ENCODE measurements at regions not wholly inside any gene's neighbourhood (a gene's known extent, or its start where the extent isn't known, plus 50 kb on each side); places are given as distances from the start of the nearest gene placed in this dataset.

DNA sequence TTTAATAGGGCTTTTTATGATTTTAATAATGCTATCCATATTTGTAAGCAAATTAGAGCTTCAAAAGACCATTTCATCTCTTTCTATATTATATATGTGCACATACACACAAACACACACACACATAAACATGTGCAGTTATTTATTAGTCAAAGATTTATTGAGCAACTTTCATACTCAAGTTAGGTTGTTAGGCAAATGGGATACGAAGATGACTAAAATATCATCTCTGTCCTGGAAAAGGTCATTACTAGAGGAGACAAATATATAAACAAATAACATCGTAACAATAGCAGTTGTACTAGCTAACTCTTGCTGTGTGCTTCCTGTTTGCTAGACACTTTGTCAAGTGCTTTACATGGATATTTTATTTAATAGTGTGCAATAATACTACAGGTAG, 307.9 kb downstream of the SNX13 start:
- no peak overlapping the region for H3K27ac ChIP-seq
- H3K4me1 ChIP-seq (ENCODE audit: control insufficient read depth in 1 of 2, insufficient read depth in 1 of 2, low read depth in 1 of 2, low read length in 1 of 2), result no peaks in the 10 kb centered on the region
- TF ChIP-seq, protein P1, sequence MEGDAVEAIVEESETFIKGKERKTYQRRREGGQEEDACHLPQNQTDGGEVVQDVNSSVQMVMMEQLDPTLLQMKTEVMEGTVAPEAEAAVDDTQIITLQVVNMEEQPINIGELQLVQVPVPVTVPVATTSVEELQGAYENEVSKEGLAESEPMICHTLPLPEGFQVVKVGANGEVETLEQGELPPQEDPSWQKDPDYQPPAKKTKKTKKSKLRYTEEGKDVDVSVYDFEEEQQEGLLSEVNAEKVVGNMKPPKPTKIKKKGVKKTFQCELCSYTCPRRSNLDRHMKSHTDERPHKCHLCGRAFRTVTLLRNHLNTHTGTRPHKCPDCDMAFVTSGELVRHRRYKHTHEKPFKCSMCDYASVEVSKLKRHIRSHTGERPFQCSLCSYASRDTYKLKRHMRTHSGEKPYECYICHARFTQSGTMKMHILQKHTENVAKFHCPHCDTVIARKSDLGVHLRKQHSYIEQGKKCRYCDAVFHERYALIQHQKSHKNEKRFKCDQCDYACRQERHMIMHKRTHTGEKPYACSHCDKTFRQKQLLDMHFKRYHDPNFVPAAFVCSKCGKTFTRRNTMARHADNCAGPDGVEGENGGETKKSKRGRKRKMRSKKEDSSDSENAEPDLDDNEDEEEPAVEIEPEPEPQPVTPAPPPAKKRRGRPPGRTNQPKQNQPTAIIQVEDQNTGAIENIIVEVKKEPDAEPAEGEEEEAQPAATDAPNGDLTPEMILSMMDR (IDR thresholded peaks at IDR 0.05), result no peak
- no peaks in the 10 kb centered on the region for H3K36me3 ChIP-seq
- no peak overlapping the region for H3K4me3 ChIP-seq (ENCODE audit: low read depth in 1 of 2, low read length in 1 of 2)
- no peaks in the 10 kb centered on the region for H3K27me3 ChIP-seq
- H3K9me3 ChIP-seq, result no peaks in the 10 kb centered on the region

DNA sequence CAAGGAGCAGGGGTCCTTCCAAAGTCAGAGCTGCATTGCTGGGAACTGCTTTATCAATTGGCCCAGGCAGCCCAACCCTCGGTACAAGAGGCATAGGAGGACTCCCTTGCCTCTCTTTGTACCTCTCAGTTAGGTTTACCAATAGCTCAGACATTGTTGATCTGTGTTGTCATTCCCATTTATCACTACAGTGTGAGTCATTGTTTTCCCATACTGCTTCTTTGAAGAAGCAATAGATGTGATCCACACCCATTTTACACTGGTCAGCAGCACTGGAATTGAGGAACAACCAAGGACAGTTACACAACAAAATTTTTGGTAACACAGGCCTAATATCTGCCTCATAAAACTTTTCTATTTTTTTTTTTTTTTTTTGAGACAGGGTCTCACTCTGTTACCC, 307.2 kb downstream of the SNX13 start:
- Histone ChIP-seq H3K27ac (no peak overlapping the region), H3K27me3 (no peaks in the 10 kb centered on the region), H3K36me3 (no peaks in the 10 kb centered on the region), H3K4me3 (ENCODE audit: low read depth in 1 of 2, low read length in 1 of 2) (no peak overlapping the region), H3K9me3 (no peaks in the 10 kb centered on the region), H3K4me1 (ENCODE audit: control insufficient read depth in 1 of 2, insufficient read depth in 1 of 2, low read depth in 1 of 2, low read length in 1 of 2) (no peaks in the 10 kb centered on the region)
- TF ChIP-seq, protein P1 (IDR thresholded peaks at IDR 0.05), result no peak

DNA sequence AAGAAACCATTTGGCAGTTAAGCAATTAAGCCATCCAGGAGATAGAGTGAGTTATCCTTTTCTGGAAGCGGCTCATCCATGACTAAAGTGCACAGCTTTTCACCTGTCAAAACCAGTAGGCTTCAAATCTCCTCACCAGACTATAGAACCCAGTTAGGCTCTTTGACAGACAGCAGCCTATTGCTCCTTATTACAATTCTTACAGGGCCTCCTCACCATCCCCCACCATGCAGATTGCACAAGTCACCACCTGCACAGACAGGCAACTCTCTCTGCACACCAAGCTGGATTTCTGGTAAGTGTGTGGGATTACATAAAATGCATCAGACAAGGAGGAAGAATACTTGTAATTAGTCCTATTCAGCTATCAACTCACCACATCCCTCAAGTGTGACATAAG, 301.6 kb downstream of the SNX13 start:
- TF ChIP-seq, protein P1 (IDR thresholded peaks at IDR 0.05), result no peak
- Histone ChIP-seq H3K4me3 (ENCODE audit: low read depth in 1 of 2, low read length in 1 of 2) (no peak overlapping the region), H3K9me3 (no peaks in the 10 kb centered on the region), H3K27ac (no peak overlapping the region), H3K27me3 (no peaks in the 10 kb centered on the region), H3K4me1 (ENCODE audit: control insufficient read depth in 1 of 2, insufficient read depth in 1 of 2, low read depth in 1 of 2, low read length in 1 of 2) (no peaks in the 10 kb centered on the region), H3K36me3 (no peaks in the 10 kb centered on the region)

DNA sequence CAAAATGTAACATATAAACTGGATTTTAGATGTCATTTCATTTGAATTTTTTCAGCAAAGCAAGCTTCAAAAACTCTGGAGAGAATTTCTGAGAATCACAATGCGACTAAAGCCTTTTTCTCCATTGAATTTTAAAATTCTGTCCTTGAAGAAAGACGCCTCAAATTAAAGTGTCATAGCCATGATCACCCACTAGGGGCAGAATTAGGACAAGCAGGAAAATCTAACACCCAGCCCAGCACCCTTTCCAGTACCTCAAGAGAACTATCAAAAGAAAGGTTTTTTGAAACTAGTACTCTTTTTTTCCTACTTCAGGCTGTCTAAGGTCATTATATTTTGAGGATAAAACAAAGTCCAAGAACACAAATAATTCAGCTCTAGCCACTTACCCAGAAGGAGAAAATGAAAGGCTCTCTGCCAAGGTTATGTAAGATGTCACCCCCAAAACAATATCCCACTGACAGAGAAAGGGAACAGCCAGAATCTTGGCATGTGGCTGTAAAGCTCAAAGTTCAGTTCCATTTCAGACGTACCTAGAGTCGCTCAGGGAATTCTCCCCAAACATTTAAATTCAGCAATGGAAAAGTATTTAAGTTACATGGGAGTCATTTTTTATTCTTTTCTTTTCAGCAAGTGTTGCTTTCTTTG, 299.4 kb downstream of the SNX13 start:
- Histone ChIP-seq H3K27me3 (no peaks in the 10 kb centered on the region), H3K4me3 (ENCODE audit: low read depth in 1 of 2, low read length in 1 of 2) (no peak overlapping the region), H3K27ac (no peak overlapping the region), H3K9me3 (no peaks in the 10 kb centered on the region), H3K4me1 (ENCODE audit: control insufficient read depth in 1 of 2, insufficient read depth in 1 of 2, low read depth in 1 of 2, low read length in 1 of 2) (no peaks in the 10 kb centered on the region), H3K36me3 (no peaks in the 10 kb centered on the region)
- TF ChIP-seq, protein P1 (IDR thresholded peaks at IDR 0.05), result no peak

DNA sequence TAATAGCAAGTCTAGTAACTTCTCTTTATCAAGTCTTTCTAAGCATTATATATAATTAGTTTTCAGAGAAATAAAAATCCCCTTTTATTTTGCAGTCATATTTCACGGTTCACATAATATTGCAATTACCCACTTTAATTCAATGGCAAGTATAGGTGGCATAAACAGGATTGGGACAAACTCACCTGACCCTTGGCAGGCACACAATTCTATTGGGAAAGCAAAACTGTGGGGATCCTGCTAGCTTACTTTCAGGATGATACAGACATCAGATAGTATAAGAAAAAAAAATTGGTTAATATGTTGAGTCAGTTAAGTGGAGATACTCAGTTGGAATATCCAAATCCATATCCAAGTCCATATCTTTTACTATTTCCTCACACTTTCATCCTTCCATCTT, 294.8 kb downstream of the SNX13 start:
- TF ChIP-seq, protein P1 (IDR thresholded peaks at IDR 0.05), result no peak
- H3K4me3 ChIP-seq (ENCODE audit: low read depth in 1 of 2, low read length in 1 of 2), result no peak overlapping the region
- H3K9me3 ChIP-seq, result no peaks in the 10 kb centered on the region
- no peaks in the 10 kb centered on the region for H3K36me3 ChIP-seq
- H3K27me3 ChIP-seq, result no peaks in the 10 kb centered on the region
- H3K4me1 ChIP-seq (ENCODE audit: control insufficient read depth in 1 of 2, insufficient read depth in 1 of 2, low read depth in 1 of 2, low read length in 1 of 2), result no peaks in the 10 kb centered on the region
- no peak overlapping the region for H3K27ac ChIP-seq
